ENCODE measurements at regions not wholly inside any gene's neighbourhood (a gene's known extent, or its start where the extent isn't known, plus 50 kb on each side); places are given as distances from the start of the nearest gene placed in this dataset.

DNA sequence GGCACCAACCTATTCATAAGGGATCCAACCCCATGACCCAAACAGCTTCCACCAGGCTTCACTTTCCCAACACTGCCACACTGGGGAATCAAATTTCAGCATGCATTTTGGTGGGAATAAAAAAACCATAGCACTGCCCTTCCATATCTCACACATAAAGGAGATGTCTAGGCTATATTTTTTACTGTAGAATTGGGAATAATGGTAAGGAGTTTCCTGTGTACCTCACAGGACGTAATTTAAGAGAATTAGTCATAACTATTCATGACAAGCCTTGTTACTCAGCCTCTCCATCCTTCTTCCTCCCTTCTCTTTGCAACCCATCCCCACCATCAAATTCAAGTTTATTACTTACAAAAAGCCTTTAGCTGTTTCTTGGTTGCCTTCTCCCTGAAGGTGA is 352.1 kb downstream of the MLLT3 start:
- ATAC-seq (no peak), DNase-seq (no peak)
- H3K9me3 ChIP-seq: no peaks in the 10 kb centered on the region
- H3K27ac ChIP-seq: no peak overlapping the region
- in situ Hi-C loops (cut with MboI; ENCODE audit: low sequenced_read_pairs in 4 of 4): loop anchor here in 1 of 4 donors (25.0 kb wide), 1 partner anchor 108 kb away; no protein-coding TSS in a partner anchor
- H3K4me3 ChIP-seq: no peak overlapping the region
- TF ChIP-seq, protein P1, sequence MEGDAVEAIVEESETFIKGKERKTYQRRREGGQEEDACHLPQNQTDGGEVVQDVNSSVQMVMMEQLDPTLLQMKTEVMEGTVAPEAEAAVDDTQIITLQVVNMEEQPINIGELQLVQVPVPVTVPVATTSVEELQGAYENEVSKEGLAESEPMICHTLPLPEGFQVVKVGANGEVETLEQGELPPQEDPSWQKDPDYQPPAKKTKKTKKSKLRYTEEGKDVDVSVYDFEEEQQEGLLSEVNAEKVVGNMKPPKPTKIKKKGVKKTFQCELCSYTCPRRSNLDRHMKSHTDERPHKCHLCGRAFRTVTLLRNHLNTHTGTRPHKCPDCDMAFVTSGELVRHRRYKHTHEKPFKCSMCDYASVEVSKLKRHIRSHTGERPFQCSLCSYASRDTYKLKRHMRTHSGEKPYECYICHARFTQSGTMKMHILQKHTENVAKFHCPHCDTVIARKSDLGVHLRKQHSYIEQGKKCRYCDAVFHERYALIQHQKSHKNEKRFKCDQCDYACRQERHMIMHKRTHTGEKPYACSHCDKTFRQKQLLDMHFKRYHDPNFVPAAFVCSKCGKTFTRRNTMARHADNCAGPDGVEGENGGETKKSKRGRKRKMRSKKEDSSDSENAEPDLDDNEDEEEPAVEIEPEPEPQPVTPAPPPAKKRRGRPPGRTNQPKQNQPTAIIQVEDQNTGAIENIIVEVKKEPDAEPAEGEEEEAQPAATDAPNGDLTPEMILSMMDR (IDR thresholded peaks at IDR 0.05 in 4 of 5, conservative IDR thresholded peaks at IDR 0.05 in 1 of 5): no peak
- TF ChIP-seq POLR2A (IDR thresholded peaks at IDR 0.05): no peak
- intact Hi-C loops (cut with DNase I; ENCODE audit: low total_unique reads): no loop called here
- no peaks in the 10 kb centered on the region for H3K4me1 ChIP-seq
- H3K27me3 ChIP-seq: no peaks in the 10 kb centered on the region
- no peaks in the 10 kb centered on the region for H3K36me3 ChIP-seq

DNA sequence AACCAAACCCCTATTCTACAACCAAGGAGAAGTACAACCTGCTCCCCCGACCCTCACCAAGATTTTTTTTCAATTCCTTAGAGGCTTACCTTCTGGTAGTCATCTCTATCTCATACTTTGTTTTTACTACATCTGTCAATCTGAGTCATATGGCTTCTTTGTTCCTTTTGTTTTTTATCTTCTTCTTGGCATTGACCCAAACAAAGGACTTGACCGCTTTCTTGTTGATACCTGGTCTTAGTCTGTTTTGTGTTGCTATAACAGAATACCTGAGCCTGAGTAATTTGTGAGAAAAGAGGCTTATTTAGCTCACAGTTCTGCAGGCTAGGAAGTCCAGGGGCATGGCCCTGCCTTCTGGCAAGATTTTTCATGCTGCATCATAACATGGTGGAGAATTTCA is 352.7 kb downstream of the MLLT3 start:
- Histone ChIP-seq H3K36me3 (no peaks in the 10 kb centered on the region), H3K4me3 (no peak overlapping the region), H3K9me3 (no peaks in the 10 kb centered on the region), H3K27me3 (no peaks in the 10 kb centered on the region), H3K27ac (no peak overlapping the region), H3K4me1 (no peaks in the 10 kb centered on the region)
- DNase-seq (no peak), ATAC-seq (no peak)
- intact Hi-C loops (cut with DNase I; ENCODE audit: low total_unique reads) (no loop called here), in situ Hi-C loops (cut with MboI; ENCODE audit: low sequenced_read_pairs in 4 of 4) (loop anchor here in 1 of 4 donors (25.0 kb wide), 1 partner anchor 107 kb away; no protein-coding TSS in a partner anchor)
- TF ChIP-seq, protein P1 (IDR thresholded peaks at IDR 0.05 in 4 of 5, conservative IDR thresholded peaks at IDR 0.05 in 1 of 5): no peak

DNA sequence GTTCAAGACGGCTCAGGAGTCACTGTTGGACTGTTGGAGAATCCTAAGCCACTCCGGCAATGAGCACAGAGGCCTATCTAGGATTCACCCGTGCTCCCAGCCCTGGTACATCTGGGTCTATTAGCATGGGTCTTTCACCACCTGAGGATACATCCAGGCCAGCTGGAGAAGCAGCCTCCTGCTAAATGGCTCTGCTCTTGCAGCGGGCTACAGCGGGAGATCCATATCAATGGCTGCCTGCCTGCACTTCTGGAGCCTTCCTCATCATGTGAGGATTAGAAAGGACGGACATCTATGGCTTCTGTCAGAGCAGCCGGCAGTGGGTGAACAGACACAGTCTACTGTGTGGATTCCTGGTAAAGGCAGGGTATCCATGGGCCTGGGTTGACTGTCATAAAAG is 357.4 kb downstream of the MLLT3 start:
- ATAC-seq (no peak), DNase-seq (no peak)
- H3K27ac ChIP-seq: no peak overlapping the region
- no peaks in the 10 kb centered on the region for H3K4me1 ChIP-seq
- in situ Hi-C loops (cut with MboI; ENCODE audit: low sequenced_read_pairs in 4 of 4): loop anchor here in 1 of 4 donors (25.0 kb wide), 1 partner anchor 103 kb away; no protein-coding TSS in a partner anchor
- TF ChIP-seq POLR2A (IDR thresholded peaks at IDR 0.05): no peak
- TF ChIP-seq, protein P1 (IDR thresholded peaks at IDR 0.05 in 4 of 5, conservative IDR thresholded peaks at IDR 0.05 in 1 of 5): no peak
- H3K9me3 ChIP-seq: no peaks in the 10 kb centered on the region
- intact Hi-C loops (cut with DNase I; ENCODE audit: low total_unique reads): no loop called here
- no peaks in the 10 kb centered on the region for H3K27me3 ChIP-seq
- no peaks in the 10 kb centered on the region for H3K36me3 ChIP-seq
- H3K4me3 ChIP-seq: no peak overlapping the region

DNA sequence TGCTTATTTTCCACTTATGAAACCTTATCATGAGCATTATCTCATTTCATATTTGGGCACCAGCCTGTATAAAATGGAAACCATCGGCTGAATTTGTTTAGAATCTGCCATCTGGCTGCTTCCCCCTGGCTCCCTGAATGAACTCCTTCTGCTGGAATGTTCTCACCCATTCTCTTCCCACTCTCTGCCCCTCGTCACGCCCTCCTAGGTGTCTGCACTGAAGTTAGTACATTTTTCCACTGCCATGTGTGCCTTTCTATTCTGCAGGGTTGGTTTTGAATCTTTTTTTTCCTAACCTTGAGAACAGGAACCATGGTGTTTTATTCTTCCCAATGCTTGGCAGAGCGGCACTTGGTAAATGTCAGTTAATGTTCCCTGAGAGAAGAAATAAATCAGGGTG is 359.7 kb downstream of the MLLT3 start:
- intact Hi-C loops (cut with DNase I; ENCODE audit: low total_unique reads): no loop called here
- Histone ChIP-seq H3K27me3 (no peaks in the 10 kb centered on the region), H3K36me3 (no peaks in the 10 kb centered on the region), H3K27ac (no peak overlapping the region), H3K4me1 (no peaks in the 10 kb centered on the region), H3K9me3 (no peaks in the 10 kb centered on the region), H3K4me3 (no peak overlapping the region)
- in situ Hi-C loops (cut with MboI; ENCODE audit: low sequenced_read_pairs in 4 of 4): loop anchor here in 1 of 4 donors (25.0 kb wide), 1 partner anchor 100 kb away; no protein-coding TSS in a partner anchor
- no peak for DNase-seq
- ATAC-seq: no peak
- no peak for TF ChIP-seq POLR2A (IDR thresholded peaks at IDR 0.05)
- TF ChIP-seq, protein P1 (IDR thresholded peaks at IDR 0.05 in 4 of 5, conservative IDR thresholded peaks at IDR 0.05 in 1 of 5): no peak
